ENCODE measurements at regions not wholly inside any gene's neighbourhood (a gene's known extent, or its start where the extent isn't known, plus 50 kb on each side); places are given as distances from the start of the nearest gene placed in this dataset.

- Histone ChIP-seq H3K4ac (ENCODE audit: low read depth, low read length) (no peak overlapping the region), H2BK5ac (ENCODE audit: low read depth, low read length, poor library complexity, severe bottlenecking) (no peak overlapping the region), H2BK15ac (ENCODE audit: low read depth, low read length) (no peak overlapping the region), H4K5ac (ENCODE audit: low read depth, low read length) (no peak overlapping the region), H3K18ac (ENCODE audit: low read depth, low read length) (no peak overlapping the region), H3K27me3 (ENCODE audit: control insufficient read depth, insufficient read depth, low read length) (no peaks in the 10 kb centered on the region), H2AK9ac (replicated peaks; ENCODE audit: low read depth, low read length, poor library complexity) (no peak overlapping the region), H3K14ac (replicated peaks; ENCODE audit: low read depth, low read length) (no peak overlapping the region), H3K56ac (ENCODE audit: extremely low read depth, insufficient read depth, low read length) (no peak overlapping the region), H2AFZ (replicated peaks; ENCODE audit: low read length, poor library complexity) (no peak overlapping the region), H3K4me2 (ENCODE audit: low read depth, low read length) (no peak overlapping the region), H3K9me3 (ENCODE audit: control insufficient read depth, insufficient read depth, low read length) (peaks cover 13% of the 10 kb centered on the region), H3K4me1 (ENCODE audit: control insufficient read depth, insufficient read depth, low read length) (no peaks in the 10 kb centered on the region), H3K9me1 (ENCODE audit: insufficient read depth, low read length) (no peaks in the 10 kb centered on the region), H3K27ac (ENCODE audit: insufficient read depth, low read length) (no peak overlapping the region), H2BK120ac (ENCODE audit: low read depth, low read length) (no peak overlapping the region), H2AK5ac (ENCODE audit: low read depth, low read length) (no peak overlapping the region), H3K23ac (ENCODE audit: low read depth, low read length) (no peak overlapping the region), H4K20me1 (ENCODE audit: insufficient read depth, low read length) (no peaks in the 10 kb centered on the region), H3K4me3 (ENCODE audit: insufficient read depth, low read depth, low read length) (no peak overlapping the region), H2BK20ac (ENCODE audit: low read depth, low read length) (no peak overlapping the region), H4K91ac (ENCODE audit: insufficient read depth, low read depth, low read length) (no peak overlapping the region), H3K9ac (ENCODE audit: low read depth, low read length) (no peak overlapping the region), H3K79me1 (ENCODE audit: low read depth in 1 of 2, low read length in 2 of 2) (no peaks in the 10 kb centered on the region), H4K8ac (ENCODE audit: low read depth in 2 of 2, low read length in 2 of 2) (no peak overlapping the region), H3K36me3 (ENCODE audit: control insufficient read depth, insufficient read depth, low read length) (no peaks in the 10 kb centered on the region)
- intact Hi-C loops (cut with micrococcal nuclease) (no loop called here), dilution Hi-C loops (cut with HindIII; ENCODE audit: low sequenced_read_pairs, unreplicated experiment) (no loop called here), in situ Hi-C loops (cut with MboI; ENCODE audit: low sequenced_read_pairs) (no loop called here)
- no peak for DNase-seq
- POLR2A ChIA-PET (ENCODE audit: unreplicated experiment), result no interaction called here
- 39% methylated on average over 6 of the region's 8 CpGs; no CpG with 5 or more reads in 1 of the 2 experiments for WGBS, 2 experiments (ENCODE audit: extremely low coverage in 2 of 2, insufficient read length in 1 of 2)
- TF ChIP-seq CTCF (conservative IDR thresholded peaks at IDR 0.05; ENCODE audit: low read depth, low read length), result no peak
- TF ChIP-seq RAD21 (IDR thresholded peaks at IDR 0.05; ENCODE audit: low read length), result no peak
- no peak for TF ChIP-seq NFE2L2 (IDR thresholded peaks at IDR 0.05; ENCODE audit: low read depth, low read length)
- no peak for TF ChIP-seq MXI1 (IDR thresholded peaks at IDR 0.05; ENCODE audit: borderline replicate concordance, low read depth, low read length)
- no peak for TF ChIP-seq RCOR1 (IDR thresholded peaks at IDR 0.05; ENCODE audit: insufficient replicate concordance, low read length)
- no peak for TF ChIP-seq USF2 (IDR thresholded peaks at IDR 0.05; ENCODE audit: low read depth, low read length)
- TF ChIP-seq MAZ (IDR thresholded peaks at IDR 0.05; ENCODE audit: borderline replicate concordance, low read depth, low read length), result no peak
- no peak for TF ChIP-seq SMC3 (IDR thresholded peaks at IDR 0.05; ENCODE audit: low read depth, low read length)
- TF ChIP-seq ELK1 (IDR thresholded peaks at IDR 0.05; ENCODE audit: borderline replicate concordance, low read depth, low read length), result no peak
- no peak for TF ChIP-seq RFX5 (IDR thresholded peaks at IDR 0.05; ENCODE audit: low read depth, low read length)
- TF ChIP-seq POLR2A (IDR thresholded peaks at IDR 0.05; ENCODE audit: low read depth, low read length), result no peak
- no peak for TF ChIP-seq BHLHE40 (IDR thresholded peaks at IDR 0.05; ENCODE audit: low read depth, low read length)
- no peak for TF ChIP-seq CHD1 (IDR thresholded peaks at IDR 0.05; ENCODE audit: low read depth, low read length)
- TF ChIP-seq MAFK (IDR thresholded peaks at IDR 0.05; ENCODE audit: low read depth, low read length), result no peak
- TF ChIP-seq FOS (IDR thresholded peaks at IDR 0.05; ENCODE audit: low read depth, low read length), result no peak
- ATAC-seq (ENCODE audit: low read depth), result no peak
- CTCF ChIA-PET, result interaction anchor here (1.2 kb wide), 1 partner anchor 10 kb away, joined by 3 read pairs; no protein-coding TSS in a partner anchor
- BruUV-seq (replicated peaks), result no TSS peak
Measured at GRCh38 chr15:21269121-21269520, 171.2 kb downstream of the POTEB3 start.
